ENCODE measurements at regions not wholly inside any gene's neighbourhood (a gene's known extent, or its start where the extent isn't known, plus 50 kb on each side); places are given as distances from the start of the nearest gene placed in this dataset.

DNA sequence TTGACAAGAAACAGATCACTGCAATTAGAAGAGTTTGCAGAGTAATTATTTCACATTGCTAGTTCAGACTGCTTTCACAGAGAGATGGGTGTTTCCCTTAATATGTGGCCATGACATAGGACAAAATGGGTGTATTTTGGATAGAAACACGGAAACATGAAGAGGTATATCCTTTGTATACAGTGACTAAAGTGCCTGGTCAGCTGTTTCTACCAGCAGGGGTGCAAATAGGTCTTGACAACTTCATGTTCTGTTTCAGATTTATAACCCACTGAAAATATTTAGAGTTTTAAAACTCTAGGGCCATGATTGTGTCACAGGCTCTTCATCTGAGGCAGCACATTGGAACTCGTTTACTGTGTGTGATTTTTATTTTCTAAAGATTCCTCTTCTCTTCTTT lies 357.1 kb upstream of the TNP1 start:
- no peak for DNase-seq (ENCODE audit: low read depth in 3 of 3, low spot score in 1 of 3)

DNA sequence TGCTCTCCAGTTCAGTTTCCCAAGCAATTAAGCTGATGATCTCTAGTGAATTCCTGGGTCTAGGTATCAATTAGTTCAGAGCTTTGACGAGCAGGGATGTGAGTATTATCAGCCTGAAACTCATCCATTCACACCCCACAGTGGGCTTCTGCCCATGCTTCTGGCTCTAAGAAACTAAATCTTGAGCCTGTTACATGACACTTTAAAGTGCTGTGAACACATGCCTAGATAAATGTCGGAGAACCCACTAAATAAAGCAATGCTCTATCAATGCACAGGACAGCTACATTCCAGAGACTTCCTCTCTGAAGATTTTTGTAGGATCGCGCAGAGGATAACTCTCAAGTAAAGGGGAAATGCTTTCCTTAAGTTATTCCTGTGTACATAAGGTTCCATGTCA lies 356.5 kb upstream of the TNP1 start:
- no peak for DNase-seq (ENCODE audit: low read depth in 3 of 3, low spot score in 1 of 3)

DNA sequence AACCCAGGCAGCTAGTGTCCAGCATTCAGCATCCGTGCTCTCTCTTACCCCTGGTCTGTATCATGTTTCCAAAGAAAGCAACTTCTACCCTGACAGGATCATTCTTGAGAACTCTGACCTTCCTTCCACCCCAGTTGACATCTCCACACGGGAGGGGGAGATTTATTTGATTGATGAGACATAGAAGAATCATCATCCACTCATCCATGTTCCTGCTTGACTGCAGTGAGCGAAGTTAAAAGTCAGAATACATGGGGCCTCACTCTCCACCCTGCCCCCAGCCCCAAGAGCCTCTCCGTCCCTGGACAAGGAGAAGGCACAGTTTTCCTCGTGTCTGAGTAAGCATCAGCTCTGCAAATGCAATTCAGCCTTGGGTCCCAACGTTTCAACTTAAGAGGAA lies 356.0 kb upstream of the TNP1 start:
- DNase-seq (ENCODE audit: low read depth in 3 of 3, low spot score in 1 of 3): no peak

DNA sequence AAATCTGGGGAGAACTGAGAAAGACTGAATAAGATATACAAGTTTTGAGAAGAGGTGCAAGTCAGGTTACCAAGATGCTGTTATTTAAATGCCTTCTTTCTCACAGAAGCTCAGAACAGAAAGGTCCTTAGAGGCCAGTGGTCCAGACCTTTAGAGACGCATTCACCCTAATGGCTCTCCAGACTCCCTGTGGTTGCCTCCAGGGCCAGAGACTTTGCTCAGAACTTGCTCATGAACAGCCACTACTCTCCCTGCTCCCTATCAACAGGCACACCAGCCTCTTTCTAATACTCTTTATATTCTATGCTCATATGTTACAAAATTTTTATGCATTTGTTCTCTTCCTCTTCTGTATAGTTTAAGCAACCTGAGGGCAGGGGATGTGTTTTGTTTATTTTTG lies 349.0 kb upstream of the TNP1 start:
- no peak for DNase-seq (ENCODE audit: low read depth in 3 of 3, low spot score in 1 of 3)

DNA sequence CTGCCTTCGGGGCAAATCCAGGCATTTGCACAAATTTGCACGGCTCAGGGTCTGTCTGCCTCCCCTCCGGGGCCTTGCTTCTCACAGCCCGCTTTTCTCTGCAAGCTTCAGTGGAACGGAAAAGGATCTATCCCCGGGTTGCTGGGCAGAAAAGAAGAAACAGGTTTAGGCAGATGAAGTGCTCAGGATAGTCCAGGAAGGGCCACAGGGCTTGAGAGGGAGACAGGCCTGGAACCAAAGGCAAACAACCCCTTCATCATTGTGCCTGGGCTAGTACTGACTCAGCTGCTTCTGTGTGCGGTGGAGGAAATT lies 347.8 kb upstream of the TNP1 start:
- DNase-seq (ENCODE audit: low read depth in 3 of 3, low spot score in 1 of 3): no peak

DNA sequence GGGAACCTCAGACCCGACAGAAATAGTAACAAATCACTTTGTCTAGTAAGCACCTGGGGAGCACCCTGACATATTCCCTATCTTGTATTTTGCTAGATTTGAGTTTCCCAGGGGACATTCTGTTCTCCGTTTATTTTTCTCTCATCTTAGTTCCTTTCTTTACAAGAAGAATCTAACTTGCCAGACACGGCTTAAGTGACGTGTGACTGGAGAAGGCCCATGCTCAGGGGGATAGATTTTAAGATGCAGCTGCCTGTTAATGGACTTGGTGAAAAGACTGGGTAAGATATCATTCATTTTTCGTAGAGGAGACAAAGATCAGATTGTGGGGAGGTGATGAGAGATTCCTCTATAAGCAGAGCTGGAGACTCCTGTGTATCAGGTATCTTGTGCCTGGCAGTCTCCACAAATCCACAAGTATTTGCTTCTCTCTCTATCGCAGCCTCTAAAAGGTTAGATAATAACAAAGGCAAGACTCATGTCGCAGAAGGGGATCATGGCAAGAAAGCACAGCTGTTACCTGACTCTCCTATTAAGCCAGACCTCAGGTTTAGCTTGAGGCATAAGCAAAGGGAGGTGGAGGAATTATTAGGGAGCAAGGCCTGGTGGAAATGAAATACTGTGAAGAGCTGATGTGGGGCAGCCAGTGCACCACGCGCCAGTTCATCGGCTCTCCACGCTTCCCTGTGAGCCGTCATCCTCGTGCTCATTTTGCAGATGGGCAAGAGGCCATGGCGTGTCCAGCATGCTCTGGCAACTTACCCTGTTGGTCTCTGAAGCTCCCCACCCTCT lies 347.2 kb upstream of the TNP1 start:
- no peak for DNase-seq (ENCODE audit: low read depth in 3 of 3, low spot score in 1 of 3)

DNA sequence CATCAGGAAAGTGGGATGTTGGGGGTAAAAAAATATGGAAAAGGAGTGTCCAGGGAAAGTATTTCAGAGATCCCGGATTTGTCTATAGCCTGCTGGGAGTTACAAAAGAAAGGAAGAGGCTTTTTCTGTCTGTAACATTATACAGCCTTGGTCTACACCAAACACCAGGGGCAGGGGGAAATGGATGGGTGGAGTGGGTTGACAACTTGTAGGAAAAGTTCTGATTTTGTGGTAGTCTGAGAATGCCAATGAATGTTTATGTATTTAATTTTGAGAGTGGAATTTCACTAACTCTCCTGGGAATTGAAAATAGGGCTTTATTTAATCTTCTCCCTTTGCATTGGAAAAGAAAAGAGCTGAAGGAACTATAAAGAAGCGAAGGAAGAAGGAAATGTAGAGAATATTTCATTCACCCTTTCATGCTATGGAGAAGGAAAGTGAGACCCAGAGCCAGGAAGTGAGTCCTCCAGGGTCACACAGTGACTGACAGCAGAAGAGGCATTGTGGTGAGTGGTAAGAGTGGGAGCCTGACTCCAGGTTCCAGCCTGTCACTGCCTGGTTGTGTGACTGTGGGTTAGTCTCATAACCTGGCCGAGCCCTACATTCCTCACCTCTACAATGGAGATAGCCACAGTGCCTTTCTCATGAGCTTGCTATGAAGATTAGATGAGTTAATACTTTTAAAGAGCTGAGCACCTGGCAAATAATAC lies 346.3 kb upstream of the TNP1 start:
- no peak for DNase-seq (ENCODE audit: low read depth in 3 of 3, low spot score in 1 of 3)

DNA sequence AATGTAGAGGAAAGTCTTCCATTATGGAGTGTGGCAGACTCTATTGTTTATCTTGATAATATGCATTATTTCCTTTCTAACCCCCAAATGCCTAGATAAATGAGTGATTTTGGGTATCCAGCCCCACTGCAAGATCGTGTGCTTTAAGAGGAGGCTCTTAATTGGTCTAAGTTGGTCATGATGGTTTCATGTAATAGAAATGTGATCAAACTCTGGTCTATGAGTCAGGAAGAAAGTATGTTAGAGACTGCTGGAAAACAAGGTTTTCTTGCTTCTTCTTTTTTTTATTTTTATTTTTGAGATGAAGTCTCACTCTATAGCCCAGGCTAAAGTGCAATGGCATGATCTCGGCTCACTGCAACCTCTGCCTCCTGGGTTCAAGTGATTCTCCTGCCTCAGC lies 344.5 kb upstream of the TNP1 start:
- no peak for DNase-seq (ENCODE audit: low read depth in 3 of 3, low spot score in 1 of 3)

DNA sequence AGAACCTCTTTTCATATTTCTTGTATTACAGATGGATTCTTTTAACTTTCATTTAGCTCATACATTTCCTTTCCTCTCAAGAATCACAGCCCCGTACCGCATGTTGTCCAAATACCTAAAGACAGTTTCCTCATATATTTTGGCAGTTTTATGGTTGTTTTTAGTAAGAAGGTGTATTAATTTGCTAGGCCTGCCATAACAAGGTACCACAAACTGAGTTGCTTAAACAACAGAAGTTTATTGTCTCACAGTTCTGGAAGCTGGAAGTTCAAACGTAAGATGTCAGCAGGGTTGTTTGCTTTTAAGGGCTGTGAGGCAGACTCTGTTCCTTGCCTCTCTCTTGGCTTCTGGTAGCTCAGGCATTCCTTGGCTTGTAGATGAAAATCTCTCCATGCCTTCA lies 343.2 kb upstream of the TNP1 start:
- no peak for DNase-seq (ENCODE audit: low read depth in 3 of 3, low spot score in 1 of 3)

DNA sequence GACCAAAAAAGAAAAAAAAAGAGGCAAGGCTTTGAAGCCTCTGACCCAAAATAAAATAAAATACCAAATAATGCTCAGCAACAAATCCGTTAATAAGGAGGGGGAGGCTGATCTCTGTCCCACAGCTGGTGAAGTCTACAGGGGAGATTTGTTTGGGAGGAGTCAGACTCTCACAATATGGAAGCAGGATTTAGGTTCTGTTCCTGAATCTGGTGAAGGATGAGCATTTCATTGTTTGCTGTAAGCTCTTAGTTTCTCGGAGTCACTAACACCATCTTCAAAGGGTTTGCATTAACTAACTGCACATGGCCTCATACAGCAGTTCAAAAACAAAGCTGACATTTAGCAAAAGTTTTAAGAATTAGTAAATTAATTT lies 339.4 kb upstream of the TNP1 start:
- DNase-seq (ENCODE audit: low read depth in 3 of 3, low spot score in 1 of 3): no peak

DNA sequence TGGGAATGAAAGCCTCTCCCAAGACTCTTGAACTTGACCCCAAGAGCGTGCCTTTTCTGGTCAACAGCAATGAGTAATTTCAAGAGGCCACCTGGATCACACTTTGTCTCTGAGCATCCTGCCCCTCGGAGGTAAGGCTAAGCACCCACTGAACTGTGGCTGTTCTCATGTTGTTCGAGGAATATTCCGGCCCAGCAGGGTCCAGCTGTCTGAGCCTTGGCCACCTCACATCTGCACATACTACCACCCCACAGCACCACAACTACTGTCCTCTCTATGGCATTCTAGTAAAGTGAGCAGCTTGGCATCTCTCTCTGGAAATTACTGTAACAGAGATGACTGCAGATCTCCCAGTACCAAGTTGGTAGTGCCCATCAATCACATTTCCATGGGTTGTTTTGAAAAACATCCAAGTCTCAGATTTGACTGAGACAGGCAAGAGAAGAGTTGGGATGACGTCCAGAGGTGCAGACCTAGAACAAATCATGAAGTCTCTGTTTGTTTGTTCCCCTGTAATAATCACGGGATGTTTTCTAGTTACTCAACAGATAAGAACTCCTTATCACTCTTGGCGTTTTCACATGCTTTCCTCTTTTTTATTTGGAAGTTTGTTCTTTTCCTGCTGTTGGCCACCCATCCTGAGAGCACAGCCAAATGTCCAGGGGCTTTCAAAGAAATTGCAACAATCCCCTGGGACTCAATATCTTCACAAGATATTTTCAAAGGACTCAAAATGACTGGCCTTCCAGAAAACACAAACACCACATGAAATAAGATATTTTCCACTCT lies 336.0 kb upstream of the TNP1 start:
- DNase-seq (ENCODE audit: low read depth in 3 of 3, low spot score in 1 of 3): no peak

DNA sequence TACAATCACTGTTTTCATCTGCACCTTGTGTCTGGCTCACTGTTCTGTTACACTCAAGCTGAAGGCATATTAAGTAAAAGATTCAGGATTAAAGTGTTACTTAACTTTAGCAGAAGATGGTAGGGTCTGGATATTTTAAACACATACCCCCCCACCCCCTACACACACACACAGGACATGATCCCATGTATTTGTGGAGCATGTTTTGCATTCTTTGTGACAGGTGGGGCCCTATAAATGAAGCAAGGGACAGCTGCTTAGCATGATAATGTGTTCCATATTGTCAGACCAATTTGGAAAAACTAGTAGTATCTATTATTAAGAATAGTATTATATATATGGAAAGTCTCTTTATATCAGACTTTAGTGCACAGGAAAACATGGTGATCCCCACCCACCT lies 335.2 kb upstream of the TNP1 start:
- no peak for DNase-seq (ENCODE audit: low read depth in 3 of 3, low spot score in 1 of 3)

DNA sequence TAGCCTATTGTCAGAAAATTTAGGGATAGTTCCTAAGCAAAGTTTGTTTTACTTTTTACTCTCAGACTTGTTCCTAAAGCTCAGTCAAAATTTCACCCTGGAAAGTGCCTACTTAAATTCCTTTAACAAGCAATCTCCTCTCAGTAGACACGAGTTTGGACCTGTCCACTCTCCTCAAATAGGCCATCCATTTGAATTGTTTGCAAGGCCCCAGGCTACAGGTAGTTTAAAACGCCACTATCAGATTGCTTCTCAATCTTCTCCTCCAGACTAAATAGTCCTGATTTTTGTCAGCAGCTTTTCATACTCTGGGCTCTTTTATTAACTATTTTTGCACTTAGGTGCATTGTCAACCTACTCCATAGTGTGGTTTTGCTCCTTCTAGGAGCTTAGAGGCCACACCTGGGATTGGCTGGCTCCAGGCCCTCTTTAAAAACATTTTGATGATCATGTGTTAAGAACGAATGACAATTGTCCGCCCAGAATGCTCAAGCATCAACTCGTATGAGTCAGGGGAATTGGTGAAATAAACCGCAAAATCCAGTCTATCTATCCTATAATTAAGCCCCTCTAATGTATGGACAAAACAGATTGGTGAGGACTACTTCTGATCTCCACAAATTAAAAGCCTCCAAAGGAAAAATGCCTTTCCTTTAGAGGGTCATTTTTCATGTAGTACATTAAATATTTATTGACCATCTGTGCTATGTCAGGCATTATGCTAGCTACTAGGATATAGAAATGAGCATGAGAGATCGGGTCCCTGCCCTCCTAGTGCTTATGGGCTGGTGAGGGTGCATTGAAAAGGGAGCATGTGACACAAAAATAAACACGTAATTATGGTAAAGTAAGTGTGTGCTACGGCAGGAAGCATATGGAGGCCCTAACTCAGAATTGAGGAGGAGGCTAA lies 333.8 kb upstream of the TNP1 start:
- DNase-seq (ENCODE audit: low read depth in 3 of 3, low spot score in 1 of 3): no peak

DNA sequence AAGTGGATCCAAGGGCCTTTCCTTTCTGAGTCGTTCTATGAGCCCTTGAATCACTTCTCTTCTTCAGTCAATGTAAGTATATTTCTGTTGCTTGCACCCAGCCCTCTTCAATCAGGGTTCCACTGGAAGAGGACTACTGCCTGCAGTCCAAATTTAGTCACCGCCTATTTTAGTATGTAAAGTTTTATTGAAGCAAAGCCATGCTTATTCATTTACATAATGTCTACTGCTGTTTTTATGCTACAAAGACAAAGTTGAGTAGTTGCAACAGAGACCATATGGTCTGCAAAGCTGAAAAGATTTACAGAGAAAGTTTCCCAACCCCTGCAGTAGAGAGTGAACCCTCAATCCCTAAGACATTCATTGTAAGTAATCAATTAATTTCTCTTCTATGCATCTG lies 332.5 kb upstream of the TNP1 start:
- no peak for DNase-seq (ENCODE audit: low read depth in 3 of 3, low spot score in 1 of 3)

DNA sequence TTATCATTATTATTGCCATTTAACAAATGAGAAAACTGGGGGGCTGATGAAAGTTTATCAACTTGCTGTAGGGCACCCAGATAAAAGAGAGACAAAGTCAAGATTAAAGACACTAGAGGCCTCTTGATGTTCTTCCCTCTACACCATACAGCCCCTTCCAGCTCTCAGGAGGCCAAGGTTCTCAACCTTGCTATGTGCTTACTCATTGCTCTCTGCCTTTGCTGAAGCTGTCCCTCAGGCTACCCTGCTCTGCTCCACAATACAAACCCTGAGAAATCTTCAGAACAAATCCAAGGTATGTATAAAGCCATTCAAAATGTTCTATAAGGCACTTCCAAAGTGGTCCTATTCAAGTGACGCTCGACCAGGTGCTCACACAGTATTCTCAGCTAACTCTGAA lies 329.9 kb upstream of the TNP1 start:
- DNase-seq (ENCODE audit: low read depth in 3 of 3, low spot score in 1 of 3): no peak

DNA sequence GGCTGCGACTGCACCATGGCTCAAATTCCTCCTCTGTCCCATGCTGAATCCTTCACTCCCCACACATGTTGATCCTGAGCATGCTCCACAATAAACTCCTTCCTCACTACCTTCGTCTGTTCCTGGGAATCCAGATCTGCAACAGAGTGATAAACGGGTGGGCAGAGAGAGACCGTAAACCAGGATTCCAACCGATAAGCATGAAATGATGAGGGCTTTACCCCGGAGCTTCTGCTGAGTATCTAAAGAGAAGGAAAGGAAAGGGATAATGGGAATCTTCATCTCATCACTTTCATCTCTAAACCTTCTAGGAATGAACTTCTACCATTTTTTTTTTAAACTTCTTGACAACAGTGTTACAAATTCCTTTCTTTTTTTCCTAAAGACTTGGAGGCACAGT lies 329.3 kb upstream of the TNP1 start:
- DNase-seq (ENCODE audit: low read depth in 3 of 3, low spot score in 1 of 3): no peak

DNA sequence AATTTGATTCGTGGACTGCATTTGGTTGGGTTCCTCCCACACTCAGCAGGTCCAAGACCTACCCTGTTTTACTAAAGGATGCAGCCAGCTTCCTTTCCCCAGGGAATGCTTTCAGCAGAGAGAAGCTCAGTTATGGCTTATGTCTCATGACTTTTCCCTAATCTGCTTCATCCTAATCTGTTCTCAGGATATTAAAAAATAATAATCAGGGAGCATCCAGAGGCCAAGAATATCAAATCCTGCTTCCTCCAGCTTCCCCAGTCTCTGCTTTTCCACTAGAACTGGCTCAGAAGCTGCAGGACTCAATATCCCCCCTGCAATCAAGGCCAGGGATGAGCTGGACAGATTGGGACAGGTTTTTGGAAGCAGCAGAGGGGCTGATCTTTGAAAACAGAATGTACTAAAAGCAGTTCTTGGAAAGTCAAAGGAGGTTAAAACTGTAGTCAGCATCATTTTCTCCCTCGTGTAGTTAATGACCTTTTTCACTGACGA lies 326.9 kb upstream of the TNP1 start:
- no peak for DNase-seq (ENCODE audit: low read depth in 3 of 3, low spot score in 1 of 3)

DNA sequence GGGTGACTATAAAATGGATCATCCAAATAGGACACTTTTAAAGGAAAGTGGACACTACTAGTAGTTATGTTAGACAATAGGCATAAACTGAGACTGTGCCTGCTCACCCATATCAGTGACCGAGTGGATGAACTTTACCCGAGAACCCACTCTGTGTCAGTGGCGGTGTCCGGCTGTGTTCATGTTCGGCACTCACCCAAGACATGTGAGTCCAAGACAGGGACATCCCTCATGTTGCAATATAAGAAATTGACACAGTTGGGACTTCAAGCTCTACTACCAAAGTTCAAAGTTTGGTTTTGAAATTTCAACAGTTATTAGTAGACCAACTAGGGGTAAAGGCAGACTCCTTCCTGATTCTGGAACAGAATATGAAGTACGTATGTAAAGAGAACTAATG lies 326.3 kb upstream of the TNP1 start:
- no peak for DNase-seq (ENCODE audit: low read depth in 3 of 3, low spot score in 1 of 3)

DNA sequence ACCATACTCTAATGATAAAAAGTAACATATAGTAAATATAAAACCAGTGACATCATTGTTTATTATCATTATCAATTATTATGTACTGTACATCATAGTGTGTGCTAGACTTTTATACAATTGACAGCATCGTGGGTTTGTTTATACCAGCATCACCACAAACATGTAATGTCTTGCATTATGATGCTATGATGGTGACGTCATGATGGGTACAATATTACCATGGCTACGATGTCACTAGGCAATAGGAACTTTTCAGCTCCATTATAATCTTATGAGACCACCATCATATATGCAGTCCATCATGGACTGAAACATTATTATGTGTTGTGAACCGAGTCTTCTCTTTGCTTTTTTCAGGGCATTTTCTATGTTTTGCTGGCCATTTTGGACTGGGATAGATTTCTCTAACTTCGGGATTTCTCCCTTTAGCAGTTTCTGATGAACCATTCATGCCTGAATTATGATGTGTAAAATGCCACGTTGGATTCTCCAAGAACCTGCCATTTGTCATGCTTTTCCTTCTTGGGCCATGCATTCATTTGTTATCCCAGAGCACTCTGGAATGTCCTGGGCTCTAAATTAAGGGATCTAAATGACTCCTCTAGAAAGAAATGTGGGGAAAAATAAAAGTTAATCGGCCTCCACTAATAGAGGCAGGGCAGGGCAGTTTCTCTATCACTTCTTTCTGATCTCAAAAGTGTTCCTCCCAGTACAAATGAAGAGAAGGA lies 325.6 kb upstream of the TNP1 start:
- no peak for DNase-seq (ENCODE audit: low read depth in 3 of 3, low spot score in 1 of 3)

DNA sequence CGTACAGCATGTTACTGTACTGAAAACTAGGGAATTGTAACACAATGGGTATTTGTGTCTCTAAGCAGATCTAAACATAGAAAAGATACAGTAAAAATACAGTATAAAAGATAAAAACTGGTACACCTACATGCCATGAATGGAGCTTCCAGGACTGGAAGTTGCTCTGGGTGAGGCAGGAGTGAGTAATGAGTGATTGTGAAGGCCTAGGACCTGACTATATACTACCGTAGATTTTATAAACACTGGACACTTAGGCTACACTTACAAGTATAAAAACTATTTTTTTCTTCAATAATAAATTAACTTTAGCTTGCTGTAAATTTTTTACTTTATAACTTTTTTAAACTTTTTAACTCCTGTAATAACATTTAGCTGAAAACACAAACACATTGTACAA lies 324.4 kb upstream of the TNP1 start:
- no peak for DNase-seq (ENCODE audit: low read depth in 3 of 3, low spot score in 1 of 3)

DNA sequence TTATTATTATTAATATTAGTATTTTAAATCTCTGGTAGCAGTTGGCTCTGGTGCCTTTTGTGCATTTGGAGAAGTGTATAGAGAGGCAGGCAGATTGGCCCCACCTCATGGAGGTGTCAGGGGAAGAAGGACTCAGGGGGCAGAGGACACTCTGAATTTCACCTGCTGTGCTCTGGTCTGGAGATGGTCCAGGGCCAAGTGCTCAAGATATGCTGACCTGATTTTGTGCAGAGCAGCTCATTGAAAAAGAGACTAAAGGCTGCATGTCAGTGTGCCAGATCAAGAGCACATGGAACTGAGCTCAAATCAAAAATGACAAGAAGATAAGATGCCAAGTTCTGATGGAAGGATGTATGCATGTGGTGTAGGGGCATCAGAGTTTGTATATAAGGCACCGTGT lies 323.6 kb upstream of the TNP1 start:
- DNase-seq (ENCODE audit: low read depth in 3 of 3, low spot score in 1 of 3): no peak

All from stimulated activated CD4-positive, alpha-beta T cell treated with anti-CD3 and anti-CD28 coated beads, TNF-alpha, amount 100 ng/mL, for 1 hour (primary cell).